ENCODE measurements at regions not wholly inside any gene's neighbourhood (a gene's known extent, or its start where the extent isn't known, plus 50 kb on each side); places are given as distances from the start of the nearest gene placed in this dataset.

- DNase-seq (ENCODE audit: low read depth, low spot score), result no peak
- in situ Hi-C loops (cut with HindIII; ENCODE audit: low pct_unique_long_range_greater_than_20kb, low sequenced_read_pairs), result no loop called here
Measured at GRCh38 chr3:42037318-42037945, 53.7 kb upstream of the TRAK1 start.

GRCh38 chr3:42036483-42036823 is 54.7 kb upstream of the TRAK1 start:
- peak; percentile 73 for DNase-seq (ENCODE audit: low read depth, low spot score)
- in situ Hi-C loops (cut with HindIII; ENCODE audit: low pct_unique_long_range_greater_than_20kb, low sequenced_read_pairs), result no loop called here

GRCh38 chr3:42035816-42036482 is 55.2 kb upstream of the TRAK1 start:
- in situ Hi-C loops (cut with HindIII; ENCODE audit: low pct_unique_long_range_greater_than_20kb, low sequenced_read_pairs), result no loop called here
- no peak for DNase-seq (ENCODE audit: low read depth, low spot score)

- in situ Hi-C loops (cut with HindIII; ENCODE audit: low pct_unique_long_range_greater_than_20kb, low sequenced_read_pairs), result no loop called here
- DNase-seq (ENCODE audit: low read depth, low spot score), result no peak
Measured at GRCh38 chr3:42035007-42035406, 56.1 kb upstream of the TRAK1 start.

- DNase-seq (ENCODE audit: low read depth, low spot score), result no peak
- in situ Hi-C loops (cut with HindIII; ENCODE audit: low pct_unique_long_range_greater_than_20kb, low sequenced_read_pairs), result no loop called here
Measured at GRCh38 chr3:42033741-42034140, 57.4 kb upstream of the TRAK1 start.

- in situ Hi-C loops (cut with HindIII; ENCODE audit: low pct_unique_long_range_greater_than_20kb, low sequenced_read_pairs), result no loop called here
- no peak for DNase-seq (ENCODE audit: low read depth, low spot score)
Measured at GRCh38 chr3:42032693-42033349, 58.3 kb upstream of the TRAK1 start.

- no peak for DNase-seq (ENCODE audit: low read depth, low spot score)
- in situ Hi-C loops (cut with HindIII; ENCODE audit: low pct_unique_long_range_greater_than_20kb, low sequenced_read_pairs), result no loop called here
Measured at GRCh38 chr3:42031808-42032480, 59.2 kb upstream of the TRAK1 start.

GRCh38 chr3:42028474-42028873 is 62.7 kb upstream of the TRAK1 start:
- in situ Hi-C loops (cut with HindIII; ENCODE audit: low pct_unique_long_range_greater_than_20kb, low sequenced_read_pairs), result no loop called here
- no peak for DNase-seq (ENCODE audit: low read depth, low spot score)

- no peak for DNase-seq (ENCODE audit: low read depth, low spot score)
- in situ Hi-C loops (cut with HindIII; ENCODE audit: low pct_unique_long_range_greater_than_20kb, low sequenced_read_pairs), result no loop called here
Measured at GRCh38 chr3:42027571-42027970, 63.6 kb upstream of the TRAK1 start.

GRCh38 chr3:42025370-42026138 is 63.7 kb upstream of the ULK4 start:
- peak; percentile 62 for DNase-seq (ENCODE audit: low read depth, low spot score)
- in situ Hi-C loops (cut with HindIII; ENCODE audit: low pct_unique_long_range_greater_than_20kb, low sequenced_read_pairs), result no loop called here

- in situ Hi-C loops (cut with HindIII; ENCODE audit: low pct_unique_long_range_greater_than_20kb, low sequenced_read_pairs), result no loop called here
- no peak for DNase-seq (ENCODE audit: low read depth, low spot score)
Measured at GRCh38 chr3:42024591-42025351, 62.9 kb upstream of the ULK4 start.

GRCh38 chr3:42023380-42023779 is 61.5 kb upstream of the ULK4 start:
- in situ Hi-C loops (cut with HindIII; ENCODE audit: low pct_unique_long_range_greater_than_20kb, low sequenced_read_pairs), result no loop called here
- no peak for DNase-seq (ENCODE audit: low read depth, low spot score)

- in situ Hi-C loops (cut with HindIII; ENCODE audit: low pct_unique_long_range_greater_than_20kb, low sequenced_read_pairs), result no loop called here
- no peak for DNase-seq (ENCODE audit: low read depth, low spot score)
Measured at GRCh38 chr3:42022355-42022754, 60.5 kb upstream of the ULK4 start.

- in situ Hi-C loops (cut with HindIII; ENCODE audit: low pct_unique_long_range_greater_than_20kb, low sequenced_read_pairs), result no loop called here
- DNase-seq (ENCODE audit: low read depth, low spot score), result no peak
Measured at GRCh38 chr3:42020684-42021307, 58.9 kb upstream of the ULK4 start.

GRCh38 chr3:42019953-42020260 is 58.0 kb upstream of the ULK4 start:
- in situ Hi-C loops (cut with HindIII; ENCODE audit: low pct_unique_long_range_greater_than_20kb, low sequenced_read_pairs), result no loop called here
- no peak for DNase-seq (ENCODE audit: low read depth, low spot score)

- no peak for DNase-seq (ENCODE audit: low read depth, low spot score)
- in situ Hi-C loops (cut with HindIII; ENCODE audit: low pct_unique_long_range_greater_than_20kb, low sequenced_read_pairs), result no loop called here
Measured at GRCh38 chr3:42019144-42019952, 57.4 kb upstream of the ULK4 start.
